HG03378 (cell line): ENCODE measurements at regions not wholly inside any gene's neighbourhood (a gene's known extent, or its start where the extent isn't known, plus 50 kb on each side); places are given as distances from the start of the nearest gene placed in this dataset.

Source experiments
- ATAC-seq: cut with Tn5 transposase; IDR thresholded peaks from one replicate; pipeline ENCODE4 v1.9.1; 2021; ENCODE audit warnings: mild to moderate bottlenecking, moderate library complexity; ENCODE audit not compliant: unreplicated experiment

DNA sequence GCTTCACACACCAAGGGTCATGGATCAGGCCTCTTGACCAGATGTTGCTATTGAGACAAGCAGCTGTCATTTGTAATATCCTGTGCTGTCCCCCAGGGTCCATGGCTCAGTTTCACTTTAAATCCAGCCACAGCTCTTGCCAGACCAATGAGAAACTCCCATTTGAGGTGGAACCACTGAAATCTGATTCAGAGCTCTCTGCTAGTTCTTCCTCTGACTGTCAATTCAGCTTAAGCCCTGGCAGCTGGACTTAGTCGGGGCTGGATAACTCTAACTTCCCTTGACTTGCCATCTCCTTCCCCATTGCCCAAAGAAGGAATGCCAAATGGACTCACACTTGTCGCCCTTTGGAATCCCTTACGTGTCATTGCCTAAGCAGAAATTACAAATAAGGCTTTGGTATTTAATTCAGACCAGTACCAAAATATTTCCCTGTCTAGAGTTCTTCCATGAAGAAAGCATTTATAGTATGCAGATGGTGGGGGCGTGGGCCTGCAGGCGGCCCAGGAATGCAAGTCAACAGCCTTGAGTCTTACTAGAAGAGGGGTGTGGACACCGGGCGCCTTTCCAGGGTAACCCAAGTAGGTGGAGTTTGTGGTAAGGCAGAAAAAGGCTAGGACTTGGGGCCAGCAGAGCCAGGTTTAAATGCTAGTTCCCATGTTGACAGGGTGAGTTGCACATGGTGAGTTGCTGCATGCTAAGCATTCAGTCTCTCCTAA lies 96.9 kb upstream of the TMPO start:
- peak; percentile 86 for ATAC-seq

DNA sequence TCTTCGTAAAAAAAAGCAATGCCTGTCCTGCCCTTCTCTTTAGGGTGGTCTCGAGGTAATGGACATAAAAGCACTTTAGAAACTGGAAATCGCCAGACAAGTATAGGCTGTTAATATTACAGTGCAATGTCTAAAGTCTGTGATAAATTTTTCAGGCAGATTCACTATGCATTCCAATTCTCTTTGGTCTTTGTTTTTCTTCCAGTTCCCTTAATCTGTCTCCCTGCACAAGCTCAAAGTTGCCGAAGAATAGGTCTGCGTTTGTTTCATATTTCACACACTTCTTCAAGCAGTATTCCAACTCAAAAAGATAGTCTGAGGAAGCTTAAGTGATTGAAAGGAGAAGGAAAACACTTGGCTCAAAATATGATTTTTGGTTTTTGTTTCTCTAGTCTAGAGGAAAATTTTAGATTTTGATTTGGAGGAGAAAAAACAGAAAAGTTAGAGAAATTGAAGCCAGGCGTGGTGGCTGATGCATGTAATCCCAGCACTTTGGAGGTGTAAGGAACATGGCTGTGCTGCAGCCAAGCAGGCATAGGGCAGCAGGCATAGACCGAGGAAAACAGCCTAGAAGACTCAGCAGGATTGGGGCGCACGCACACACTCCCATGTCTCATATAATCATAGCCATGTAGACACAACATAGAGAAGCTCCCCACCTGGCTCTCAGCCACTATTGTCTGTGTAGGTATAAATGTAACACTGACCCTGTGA lies 96.2 kb upstream of the TMPO start:
- no peak for ATAC-seq

DNA sequence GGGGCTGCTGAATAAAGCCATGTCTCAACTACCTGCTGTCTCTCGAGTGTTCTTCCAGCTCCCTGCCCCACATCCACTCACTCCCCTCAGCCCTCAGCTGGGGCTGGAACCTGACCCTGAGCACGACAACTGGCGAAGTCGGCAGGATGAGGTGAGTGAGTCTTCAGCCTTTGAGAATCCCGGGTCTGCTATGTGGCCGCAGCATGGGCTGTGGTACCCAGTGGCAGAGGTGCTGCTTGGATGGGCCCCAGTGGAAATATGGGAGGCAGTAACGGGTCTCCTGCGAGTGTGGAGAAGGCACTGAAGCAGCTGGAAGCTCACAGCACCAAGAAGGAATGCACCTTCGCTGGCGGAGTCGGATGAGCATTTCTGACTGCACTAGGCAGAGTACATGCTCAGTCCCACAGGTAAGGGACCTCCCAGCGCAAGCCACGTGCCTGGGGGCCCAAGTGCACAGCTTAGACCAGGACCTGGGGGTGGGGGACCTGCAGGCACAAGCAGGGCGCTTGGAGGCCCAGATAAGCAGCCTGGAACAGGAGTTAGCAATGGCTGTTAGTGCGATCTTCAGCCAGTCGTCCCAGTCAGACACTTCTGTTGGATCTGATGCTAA lies 95.5 kb upstream of the TMPO start:
- ATAC-seq = no peak

DNA sequence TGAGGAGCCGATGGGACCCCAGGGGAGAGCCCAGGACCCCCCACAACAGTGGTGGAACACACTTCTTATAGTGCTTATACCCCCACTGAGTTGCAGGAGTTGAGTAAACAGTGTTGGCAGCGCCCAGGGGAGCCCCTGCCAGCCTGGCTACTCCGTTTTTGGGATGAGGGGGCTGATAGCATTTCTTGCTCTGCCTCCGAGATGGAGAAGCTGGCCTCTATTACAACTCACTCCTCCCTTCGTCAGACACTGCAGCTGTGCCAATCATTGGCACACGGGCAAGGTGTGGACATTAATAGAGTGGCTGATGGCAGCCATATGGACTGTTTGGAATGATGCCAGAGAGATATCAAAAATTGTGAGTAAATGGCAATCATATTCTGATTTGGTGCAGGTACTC lies 94.9 kb upstream of the TMPO start:
- ATAC-seq = no peak

- no peak for ATAC-seq
These were observed 94.1 kb upstream of the TMPO start for GRCh38 chr12:98421316-98421715.

DNA sequence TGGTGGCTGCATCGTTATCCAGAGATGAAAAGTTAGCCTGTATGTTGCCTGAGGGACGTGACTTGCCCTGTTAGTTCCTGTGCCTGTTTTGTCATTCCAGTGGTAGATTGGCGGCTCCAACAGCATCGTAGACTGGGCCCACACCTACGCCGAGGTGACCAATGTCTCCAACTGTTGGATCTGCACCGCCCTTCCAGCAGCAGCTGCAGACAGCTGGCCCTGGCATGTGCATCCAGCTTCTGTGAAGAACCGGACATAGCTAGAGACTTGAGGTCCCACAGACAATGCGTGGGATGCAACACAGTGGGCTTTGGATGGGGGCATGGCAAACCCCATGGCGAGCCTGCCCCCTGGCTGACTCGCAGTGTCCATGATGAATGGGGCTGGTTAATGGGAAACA lies 93.0 kb upstream of the TMPO start:
- ATAC-seq = no peak

GRCh38 chr12:98422812-98423211 lies 92.6 kb upstream of the TMPO start:
- no peak for ATAC-seq

DNA sequence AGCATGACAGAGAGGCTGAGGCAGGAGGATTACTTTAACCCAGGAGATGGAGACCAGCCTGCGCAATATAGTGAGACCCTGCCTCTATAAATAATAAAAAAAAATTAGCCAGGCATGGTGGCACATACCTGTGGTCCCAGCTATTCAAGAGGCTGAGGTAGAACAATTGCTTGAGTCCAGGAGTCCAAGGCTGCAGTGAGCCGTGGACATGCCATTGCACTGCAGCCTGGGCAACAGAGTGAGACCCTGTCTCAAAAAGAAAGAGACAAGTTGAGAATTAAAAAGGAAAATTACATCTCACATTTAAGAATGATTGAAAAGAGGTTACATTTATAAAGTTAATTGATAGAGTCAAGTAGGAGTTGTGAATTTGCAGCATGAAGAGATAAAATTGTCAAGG lies 91.4 kb upstream of the TMPO start:
- ATAC-seq = no peak

DNA sequence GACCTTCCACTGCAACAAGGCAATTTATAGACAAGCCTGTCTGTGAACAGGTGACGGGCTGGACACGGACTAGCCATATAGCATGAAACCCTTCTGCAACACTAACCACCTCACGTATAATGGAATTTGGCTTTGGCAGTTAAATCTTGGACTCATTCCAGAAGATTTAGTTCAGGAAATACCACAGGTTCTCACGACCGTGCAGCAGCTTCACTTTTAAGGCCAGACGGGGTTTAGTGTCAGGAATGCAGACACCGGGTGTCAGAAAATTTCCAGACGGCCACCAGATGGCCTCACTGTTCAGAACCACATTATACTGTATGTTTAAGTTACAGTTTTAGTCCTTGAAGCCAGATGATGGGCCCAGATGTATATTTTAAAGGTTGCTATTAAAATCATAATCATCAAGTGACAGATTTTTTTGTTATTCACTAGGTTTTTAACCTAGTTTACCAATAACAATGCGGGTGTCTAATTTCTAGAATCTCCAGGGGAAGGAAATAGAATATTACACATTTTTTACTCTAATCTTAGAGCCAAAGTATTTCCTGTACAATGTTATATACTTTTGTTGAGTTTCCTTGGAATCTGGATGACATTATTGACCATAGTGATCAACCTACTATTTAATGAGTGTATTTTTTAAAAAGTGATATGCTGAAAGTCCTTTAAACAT lies 90.5 kb upstream of the TMPO start:
- ATAC-seq = peak; percentile 86

DNA sequence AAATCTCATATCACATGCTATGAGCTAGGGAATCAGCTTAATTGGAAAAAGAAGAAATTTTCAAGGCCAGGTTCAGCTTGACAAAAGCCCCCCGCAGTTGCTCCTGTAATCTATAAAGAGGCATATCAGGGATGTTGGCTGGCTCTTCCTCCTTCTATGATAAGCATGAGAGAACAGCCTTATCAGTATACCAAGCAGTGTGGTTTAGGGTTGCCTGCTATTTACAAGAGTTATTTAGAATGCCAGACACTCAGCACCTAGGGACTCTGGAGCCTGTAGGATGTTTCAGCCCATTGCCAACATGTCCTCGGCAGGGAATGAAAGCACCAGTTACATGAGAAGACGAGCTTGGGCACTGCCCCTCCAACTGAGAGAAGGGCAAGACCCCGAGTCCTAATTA lies 89.5 kb upstream of the TMPO start:
- ATAC-seq = no peak

DNA sequence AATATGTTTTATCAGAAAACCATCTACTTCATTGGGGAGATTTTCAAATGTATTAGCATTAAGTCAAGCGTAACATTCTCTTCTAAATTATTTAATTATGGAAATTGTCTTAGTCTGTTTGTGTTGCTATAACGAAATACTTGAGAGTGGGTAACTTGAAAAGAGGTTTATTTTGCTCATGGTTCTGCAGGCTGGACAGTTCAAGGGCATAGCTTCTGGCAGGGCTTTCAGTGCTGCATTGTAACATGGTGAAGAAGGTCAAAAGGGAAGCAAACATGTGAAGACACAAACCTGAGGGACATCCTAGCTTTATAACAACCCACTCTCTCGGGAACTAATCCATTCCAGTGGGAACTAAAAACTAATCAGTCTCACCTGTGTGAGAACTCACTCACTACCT lies 84.3 kb upstream of the TMPO start:
- no peak for ATAC-seq

GRCh38 chr12:98437166-98437565 lies 78.2 kb upstream of the TMPO start:
- ATAC-seq = no peak

DNA sequence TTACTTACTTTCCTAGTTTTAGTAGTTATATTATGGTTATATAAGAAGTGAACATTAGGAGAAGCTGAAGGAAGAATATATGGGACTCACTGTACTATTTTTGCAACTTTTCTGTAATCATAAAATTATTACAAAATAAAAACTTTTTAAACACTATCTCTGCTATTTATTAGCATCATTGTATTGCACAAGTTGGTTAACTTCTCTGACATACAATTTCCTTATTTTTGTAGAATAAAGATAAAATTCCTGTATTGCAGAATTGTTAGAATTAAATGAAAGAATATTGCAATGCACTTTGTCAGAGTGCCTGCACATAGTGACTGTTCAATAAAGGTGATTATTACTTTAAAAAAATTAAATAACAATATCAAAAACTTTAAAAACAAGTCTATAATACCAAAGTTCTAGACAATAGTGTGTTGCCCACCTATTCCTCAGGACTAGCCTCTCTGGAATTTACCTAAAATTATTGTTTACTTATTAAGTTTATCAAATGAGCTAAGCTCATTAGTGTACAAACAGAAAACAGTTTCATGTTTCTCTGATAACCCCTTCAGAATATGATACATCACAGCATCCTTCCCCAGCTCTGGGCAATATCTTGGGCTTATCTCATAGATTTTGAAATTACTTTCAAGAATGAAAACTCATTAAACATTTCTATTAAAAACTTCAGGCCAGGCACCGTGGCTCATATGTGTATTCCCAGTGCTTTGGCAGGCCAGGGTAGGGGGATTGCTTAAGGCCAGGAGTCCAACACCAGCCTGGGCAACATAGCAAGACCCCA lies 77.4 kb upstream of the TMPO start:
- no peak for ATAC-seq

GRCh38 chr12:98438656-98439230 lies 76.6 kb upstream of the TMPO start:
- no peak for ATAC-seq

DNA sequence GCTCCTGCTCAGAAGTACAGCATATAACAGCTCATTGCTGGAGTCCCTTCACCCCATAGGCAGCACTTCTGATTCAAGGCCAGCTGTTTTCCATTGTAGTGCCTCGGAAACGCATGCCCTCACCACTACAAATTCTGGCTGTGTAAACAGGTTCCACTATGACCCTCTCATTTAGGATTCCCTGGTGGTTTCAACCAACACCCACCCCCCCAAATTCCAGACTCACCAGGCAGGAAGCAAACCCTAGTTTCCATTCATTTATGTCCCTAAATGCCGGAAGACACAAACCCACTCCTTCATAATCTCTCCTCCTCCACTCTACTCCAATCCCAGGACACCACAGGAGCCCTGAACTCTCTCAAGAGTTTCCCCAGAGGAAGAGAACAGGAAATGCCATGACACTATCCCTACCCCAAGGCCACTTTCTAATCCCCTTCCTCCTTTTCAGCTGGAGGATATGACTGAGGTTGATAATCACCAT lies 75.9 kb upstream of the TMPO start:
- ATAC-seq = no peak

DNA sequence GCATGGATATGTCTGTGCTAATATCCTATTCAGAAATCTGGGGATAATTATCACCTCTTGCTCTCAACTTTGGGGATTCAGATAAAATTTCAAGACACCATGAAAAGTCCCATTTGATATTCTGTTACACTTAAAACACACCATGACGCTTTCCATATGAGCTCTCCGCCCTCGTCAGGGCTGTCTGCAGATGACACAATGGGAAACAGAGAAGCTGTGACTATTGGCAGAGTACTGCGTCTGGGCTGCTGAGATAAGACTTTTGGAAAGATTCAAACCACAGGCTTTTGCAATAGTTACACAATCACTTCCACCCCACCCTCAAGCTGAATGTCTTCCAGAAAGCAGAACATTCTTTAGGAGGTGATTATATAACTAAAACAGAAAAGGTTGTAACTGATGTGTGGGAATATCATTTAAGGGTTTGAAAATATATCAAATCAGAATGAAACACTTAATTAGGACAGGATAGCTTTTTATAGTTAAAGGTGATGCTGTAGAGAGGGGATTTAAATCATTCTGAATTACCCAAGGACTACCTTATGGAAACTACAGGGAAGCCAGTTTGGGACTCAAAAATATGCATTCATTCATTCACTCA lies 75.3 kb upstream of the TMPO start:
- no peak for ATAC-seq

DNA sequence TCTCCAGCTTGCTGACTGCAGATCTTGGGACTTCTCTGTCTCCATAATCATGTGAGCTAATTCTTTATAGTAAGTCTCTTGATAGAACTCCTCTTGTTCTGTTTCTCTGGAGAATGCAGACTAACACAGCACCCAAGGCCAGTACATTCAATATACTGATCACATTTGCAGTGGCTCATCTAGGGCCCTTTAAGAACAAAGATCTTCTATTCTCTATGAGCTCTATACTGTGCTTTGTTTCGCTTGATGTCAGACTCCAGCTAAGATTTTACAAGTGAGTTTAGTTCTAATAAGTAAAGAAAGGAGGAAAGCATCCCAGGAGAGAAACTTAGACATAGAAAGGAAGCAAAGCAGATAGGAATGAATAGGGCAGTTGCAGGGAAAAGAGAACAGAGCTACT lies 69.3 kb upstream of the TMPO start:
- ATAC-seq = no peak

DNA sequence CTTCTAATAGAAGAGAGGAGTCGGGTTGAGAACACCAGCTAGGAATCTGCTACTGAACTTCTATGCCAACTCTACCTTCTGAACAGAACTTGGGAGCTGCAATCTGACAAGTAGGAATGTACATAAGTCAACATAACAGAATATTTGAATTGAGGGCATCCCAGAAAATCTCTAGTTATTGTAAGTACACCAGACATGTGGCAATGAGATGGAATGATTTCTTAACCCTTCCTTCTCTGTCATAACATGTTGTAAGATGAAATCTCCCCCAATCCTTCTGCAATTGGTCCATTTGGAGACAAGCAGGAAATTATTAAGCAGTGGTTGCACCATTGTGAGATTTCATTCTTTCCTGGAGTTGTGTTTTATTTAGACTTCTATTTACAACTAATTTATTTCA lies 68.7 kb upstream of the TMPO start:
- no peak for ATAC-seq

GRCh38 chr12:98449584-98449983 lies 65.8 kb upstream of the TMPO start:
- no peak for ATAC-seq

GRCh38 chr12:98453070-98453469 lies 62.3 kb upstream of the TMPO start:
- no peak for ATAC-seq
